ENCODE measurements at regions not wholly inside any gene's neighbourhood (a gene's known extent, or its start where the extent isn't known, plus 50 kb on each side); places are given as distances from the start of the nearest gene placed in this dataset.
A peak's percentile ranks its signal among the peaks of the same experiment; 100 is the strongest.
"Not testable (repeated sequence)": the region's sequence is repeated elsewhere in the genome, so short reads cannot be mapped to it uniquely, and the experiment has no call there.

GRCh38 chr11:69887330-69887729 is 68.1 kb upstream of the FGF3 start:
- DNase-seq, result no peak

- no peak for DNase-seq
Measured at GRCh38 chr11:69887841-69888427, 68.7 kb upstream of the FGF3 start.

- DNase-seq, result peak; percentile 13
Measured at GRCh38 chr11:69888483-69889181, 69.4 kb upstream of the FGF3 start.

GRCh38 chr11:69889400-69890318 is 70.4 kb upstream of the FGF3 start:
- no peak for DNase-seq

- DNase-seq, result no peak
Measured at GRCh38 chr11:69890476-69890875, 71.3 kb upstream of the FGF3 start.

- no peak for DNase-seq
Measured at GRCh38 chr11:69891421-69892236, 72.4 kb upstream of the FGF3 start.

GRCh38 chr11:69892237-69892985 is 73.2 kb upstream of the FGF3 start:
- no peak for DNase-seq

- no peak for DNase-seq
Measured at GRCh38 chr11:69892986-69893555, 73.9 kb upstream of the FGF3 start.

GRCh38 chr11:69893631-69894030 is 74.4 kb upstream of the FGF3 start:
- no peak for DNase-seq

GRCh38 chr11:69894181-69894611 is 75.0 kb upstream of the FGF3 start:
- DNase-seq, result no peak

GRCh38 chr11:69894648-69895047 is 75.4 kb upstream of the FGF3 start:
- no peak for DNase-seq

GRCh38 chr11:69896250-69896649 is 77.0 kb upstream of the FGF3 start:
- no peak for DNase-seq

- no peak for DNase-seq
Measured at GRCh38 chr11:69898123-69898522, 78.9 kb upstream of the FGF3 start.

- no peak for DNase-seq
Measured at GRCh38 chr11:69899957-69900821, 81.0 kb upstream of the FGF3 start.

GRCh38 chr11:69900822-69901302 is 81.6 kb upstream of the FGF3 start:
- DNase-seq, result not testable (repeated sequence)

GRCh38 chr11:69902337-69902736 is 83.1 kb upstream of the FGF3 start:
- no peak for DNase-seq

GRCh38 chr11:69903211-69903610 is 84.0 kb upstream of the FGF3 start:
- no peak for DNase-seq

- DNase-seq, result no peak
Measured at GRCh38 chr11:69904161-69904973, 85.2 kb upstream of the FGF3 start.

GRCh38 chr11:69904974-69905535 is 85.8 kb upstream of the FGF3 start:
- no peak for DNase-seq

All from midbrain (tissue), 1 donor.